Left lung (tissue), 4 donors: ENCODE measurements at regions not wholly inside any gene's neighbourhood (a gene's known extent, or its start where the extent isn't known, plus 50 kb on each side); places are given as distances from the start of the nearest gene placed in this dataset.

ENCODE experiments used
- ATAC-seq: fragments of 200-7000 bp; cut with Tn5 transposase; one replicate; pipeline ENCODE4 v1.9.1; 2020; ENCODE audit warnings: moderate library complexity
- DNase-seq, 4 donors: peaks; one replicate each; pipeline ENCODE4 v3.0.0-alpha.2; 2013 to 2020
- H3K27ac ChIP-seq, 2 donors: fragments of 200-600 bp; sonication (generic) in 1 of 2; one replicate each; pipeline versions ENCODE4 v1.5.0 to v1.8.0; 2020 to 2021
- H3K27me3 ChIP-seq, 2 donors: fragments of 200-600 bp; sonication (generic) in 1 of 2; one replicate each; pipeline versions ENCODE4 v1.5.0 to v1.8.0; 2020 to 2021
- H3K36me3 ChIP-seq, 2 donors: fragments of 200-600 bp; sonication (generic) in 1 of 2; one replicate each; pipeline versions ENCODE4 v1.5.0 to v1.8.0; 2020 to 2021
- H3K4me1 ChIP-seq, 2 donors: fragments of 200-600 bp; one replicate each; pipeline ENCODE4 v1.8.0; 2021
- H3K4me3 ChIP-seq, 2 donors: fragments of 200-600 bp; sonication (generic) in 1 of 2; one replicate each; pipeline versions ENCODE4 v1.5.0 to v1.8.0; 2020 to 2021; ENCODE audit warnings: mild to moderate bottlenecking in 1 of 2
- H3K9me3 ChIP-seq, 2 donors: fragments of 200-600 bp; sonication (generic) in 1 of 2; one replicate each; pipeline versions ENCODE4 v1.5.0 to v1.8.0; 2020 to 2021
- intact Hi-C, 2 donors: fragments of 100-400 bp; cut with DNase I; formaldehyde crosslinking; loops; one replicate each; pipeline versions ENCODE4 v1.11.2 to v1.14.2; 2022
- TF ChIP-seq, protein P1 (sequence below), 2 donors: fragments of 200-600 bp; sonication (generic) in 1 of 2; IDR thresholded peaks; one replicate each; pipeline versions ENCODE4 v1.5.0 to v1.8.0; 2021; ENCODE audit warnings: antibody characterized with exemption in 2 of 2
- donor health status: DM: no; HTN: yes; CAD: no.
- donor health status: DM: no; HTN: no; CAD: no.

DNA sequence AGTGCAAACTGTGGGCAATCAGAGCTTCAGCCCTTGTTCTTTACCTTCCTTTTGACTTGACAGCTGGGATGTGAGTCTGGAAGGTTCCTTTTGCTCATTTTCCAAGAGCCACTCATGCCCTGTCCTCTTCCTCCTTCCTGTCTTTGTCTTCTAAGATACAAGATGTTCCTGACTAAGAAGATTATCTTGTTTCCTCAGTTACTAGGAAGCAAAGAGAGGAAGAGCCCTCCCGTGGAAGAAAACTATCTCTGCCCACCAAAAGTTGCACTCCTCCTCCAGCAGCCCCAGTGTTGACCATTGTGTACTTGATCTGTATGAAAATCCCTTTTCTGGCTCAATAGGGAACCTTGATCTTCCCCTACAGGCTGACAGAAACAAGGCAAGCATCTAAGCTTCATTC, 138.0 kb downstream of the C12orf75 start:
- Histone ChIP-seq H3K4me1 (no peaks in the 10 kb centered on the region), H3K9me3 (no peaks in the 10 kb centered on the region), H3K4me3 (no peak overlapping the region), H3K27ac (peak overlapping the region in 1 of 2 donors; percentile 45), H3K27me3 (no peaks in the 10 kb centered on the region), H3K36me3 (no peaks in the 10 kb centered on the region)
- no peak for DNase-seq
- TF ChIP-seq, protein P1, sequence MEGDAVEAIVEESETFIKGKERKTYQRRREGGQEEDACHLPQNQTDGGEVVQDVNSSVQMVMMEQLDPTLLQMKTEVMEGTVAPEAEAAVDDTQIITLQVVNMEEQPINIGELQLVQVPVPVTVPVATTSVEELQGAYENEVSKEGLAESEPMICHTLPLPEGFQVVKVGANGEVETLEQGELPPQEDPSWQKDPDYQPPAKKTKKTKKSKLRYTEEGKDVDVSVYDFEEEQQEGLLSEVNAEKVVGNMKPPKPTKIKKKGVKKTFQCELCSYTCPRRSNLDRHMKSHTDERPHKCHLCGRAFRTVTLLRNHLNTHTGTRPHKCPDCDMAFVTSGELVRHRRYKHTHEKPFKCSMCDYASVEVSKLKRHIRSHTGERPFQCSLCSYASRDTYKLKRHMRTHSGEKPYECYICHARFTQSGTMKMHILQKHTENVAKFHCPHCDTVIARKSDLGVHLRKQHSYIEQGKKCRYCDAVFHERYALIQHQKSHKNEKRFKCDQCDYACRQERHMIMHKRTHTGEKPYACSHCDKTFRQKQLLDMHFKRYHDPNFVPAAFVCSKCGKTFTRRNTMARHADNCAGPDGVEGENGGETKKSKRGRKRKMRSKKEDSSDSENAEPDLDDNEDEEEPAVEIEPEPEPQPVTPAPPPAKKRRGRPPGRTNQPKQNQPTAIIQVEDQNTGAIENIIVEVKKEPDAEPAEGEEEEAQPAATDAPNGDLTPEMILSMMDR (IDR thresholded peaks at IDR 0.05): no peak
- ATAC-seq: no peak
- intact Hi-C loops: no loop called here

DNA sequence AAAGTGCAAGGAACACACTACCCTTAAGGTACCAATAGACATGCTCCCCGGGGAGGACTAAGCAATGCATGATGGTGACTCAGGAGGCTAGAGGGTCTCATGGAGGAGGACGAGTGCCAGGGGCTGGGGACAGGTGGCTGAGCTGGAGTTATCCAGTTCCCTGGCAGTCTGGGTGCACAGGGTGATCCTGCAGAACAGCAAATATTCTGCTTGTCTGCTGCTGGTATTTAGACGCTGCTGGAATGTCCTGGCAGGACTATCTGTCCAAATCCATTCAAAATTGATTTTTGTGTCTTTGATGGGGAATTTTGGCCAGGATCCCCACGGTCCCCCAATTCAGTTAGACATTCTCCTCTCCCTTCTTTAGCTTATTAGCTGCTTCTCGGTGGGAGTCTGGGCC, 138.7 kb downstream of the C12orf75 start:
- no peak overlapping the region for H3K4me3 ChIP-seq
- H3K36me3 ChIP-seq: no peaks in the 10 kb centered on the region
- H3K4me1 ChIP-seq: no peaks in the 10 kb centered on the region
- TF ChIP-seq, protein P1 (IDR thresholded peaks at IDR 0.05): no peak
- no peaks in the 10 kb centered on the region for H3K9me3 ChIP-seq
- no peaks in the 10 kb centered on the region for H3K27me3 ChIP-seq
- DNase-seq (no peak), ATAC-seq (no peak)
- intact Hi-C loops: no loop called here
- H3K27ac ChIP-seq: no peak overlapping the region

DNA sequence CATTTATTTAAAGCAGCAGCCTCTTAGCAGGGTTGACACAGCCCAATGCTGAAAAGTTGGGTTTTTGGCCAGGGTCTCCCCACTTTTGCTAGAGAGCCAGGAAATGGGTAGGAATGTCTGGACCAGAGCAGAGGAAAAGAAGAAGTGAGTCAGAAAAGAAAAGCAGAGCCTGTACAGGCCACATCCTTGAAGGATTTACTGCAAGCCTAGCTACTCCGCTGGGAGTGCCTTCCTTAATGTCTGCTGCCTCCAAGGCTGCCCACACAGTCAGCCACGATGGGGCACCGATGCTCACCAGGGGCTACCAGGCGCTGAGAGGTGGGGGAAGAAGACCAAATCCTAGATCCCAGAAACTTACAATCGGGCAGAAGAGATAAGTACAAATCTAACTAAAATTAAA, 139.2 kb downstream of the C12orf75 start:
- no peak overlapping the region for H3K27ac ChIP-seq
- TF ChIP-seq, protein P1 (IDR thresholded peaks at IDR 0.05): no peak
- DNase-seq: no peak
- intact Hi-C loops: no loop called here
- H3K27me3 ChIP-seq: no peaks in the 10 kb centered on the region
- H3K36me3 ChIP-seq: no peaks in the 10 kb centered on the region
- no peak for ATAC-seq
- no peak overlapping the region for H3K4me3 ChIP-seq
- no peaks in the 10 kb centered on the region for H3K4me1 ChIP-seq
- H3K9me3 ChIP-seq: no peaks in the 10 kb centered on the region

DNA sequence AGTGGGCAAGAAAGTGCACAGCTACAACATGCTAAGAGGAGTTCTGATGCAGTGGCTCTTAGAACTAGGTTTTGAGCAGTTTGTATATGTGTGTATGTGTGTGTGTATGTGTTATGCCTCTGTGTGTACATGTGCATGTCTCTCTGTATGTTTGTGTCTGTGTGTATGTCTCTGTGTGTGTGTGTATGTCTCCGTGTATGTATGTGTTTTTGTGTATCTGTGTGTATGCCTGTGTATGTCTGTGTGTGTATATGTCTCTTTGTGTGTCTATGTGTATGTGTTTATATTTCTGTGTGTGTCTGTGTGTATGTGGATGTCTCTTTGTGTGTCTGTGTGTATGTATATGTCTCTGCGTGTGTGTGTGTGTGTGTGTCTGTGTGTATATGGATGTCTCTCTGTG, 139.6 kb downstream of the C12orf75 start:
- no peaks in the 10 kb centered on the region for H3K36me3 ChIP-seq
- H3K27ac ChIP-seq: no peak overlapping the region
- intact Hi-C loops: no loop called here
- H3K9me3 ChIP-seq: no peaks in the 10 kb centered on the region
- no peaks in the 10 kb centered on the region for H3K27me3 ChIP-seq
- no peak overlapping the region for H3K4me3 ChIP-seq
- DNase-seq: no peak
- no peaks in the 10 kb centered on the region for H3K4me1 ChIP-seq
- TF ChIP-seq, protein P1 (IDR thresholded peaks at IDR 0.05): no peak
- ATAC-seq: no peak

DNA sequence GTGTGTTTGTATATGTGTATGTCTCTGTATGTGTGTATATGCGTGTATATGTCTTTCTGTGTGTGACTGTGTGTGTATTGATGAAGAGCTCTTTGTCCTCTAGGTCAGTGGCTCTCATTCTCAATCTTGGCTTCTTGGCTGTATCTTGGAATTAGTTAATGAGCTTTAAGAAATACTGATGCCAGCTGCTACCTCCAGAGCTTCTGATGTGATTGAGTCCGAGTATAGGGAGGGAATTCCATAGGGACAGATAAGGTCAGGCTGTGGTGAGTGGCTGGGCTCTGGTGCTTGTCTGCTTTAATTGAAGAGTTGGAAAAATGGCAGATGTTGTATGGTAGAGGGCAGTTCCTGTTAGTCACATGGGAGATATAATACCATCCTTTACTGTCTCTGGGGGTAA, 140.1 kb downstream of the C12orf75 start:
- intact Hi-C loops: no loop called here

More for the DNA sequence above, 140.1 kb downstream of the C12orf75 start:
- no peak overlapping the region for H3K4me3 ChIP-seq
- TF ChIP-seq, protein P1 (IDR thresholded peaks at IDR 0.05): no peak
- H3K4me1 ChIP-seq: no peaks in the 10 kb centered on the region
- no peak overlapping the region for H3K27ac ChIP-seq
- no peak for DNase-seq
- H3K27me3 ChIP-seq: no peaks in the 10 kb centered on the region
- no peaks in the 10 kb centered on the region for H3K36me3 ChIP-seq
- H3K9me3 ChIP-seq: no peaks in the 10 kb centered on the region
- ATAC-seq: no peak
